Vagina (tissue), 2 donors: ENCODE measurements at regions not wholly inside any gene's neighbourhood (a gene's known extent, or its start where the extent isn't known, plus 50 kb on each side); places are given as distances from the start of the nearest gene placed in this dataset.

Source experiments
- CTCF ChIP-seq, 3 experiments: fragments of 450-650 bp in 2 of 3; fragments of 200-600 bp in 1 of 3; sonication (generic) in 1 of 3; IDR thresholded peaks; one replicate each; pipeline ENCODE4 v1.5.1; 2017 to 2019; ENCODE audit warnings: antibody characterized with exemption in 3 of 3, mild to moderate bottlenecking in 2 of 3, moderate library complexity in 2 of 3
- POLR2A ChIP-seq, 2 donors: fragments of 450-650 bp; IDR thresholded peaks; one replicate each; pipeline ENCODE4 v1.6.1; 2017; ENCODE audit warnings: antibody characterized with exemption in 2 of 2, mild to moderate bottlenecking in 2 of 2, moderate library complexity in 2 of 2
- POLR2AphosphoS5 ChIP-seq, 2 donors: sonication (generic); formaldehyde crosslinking; IDR thresholded peaks; one replicate each; pipeline ENCODE4 v1.9.0; 2017; ENCODE audit warnings: antibody characterized with exemption in 2 of 2, mild to moderate bottlenecking in 2 of 2, low read depth in 1 of 2; ENCODE audit not compliant: insufficient read depth in 1 of 2

DNA sequence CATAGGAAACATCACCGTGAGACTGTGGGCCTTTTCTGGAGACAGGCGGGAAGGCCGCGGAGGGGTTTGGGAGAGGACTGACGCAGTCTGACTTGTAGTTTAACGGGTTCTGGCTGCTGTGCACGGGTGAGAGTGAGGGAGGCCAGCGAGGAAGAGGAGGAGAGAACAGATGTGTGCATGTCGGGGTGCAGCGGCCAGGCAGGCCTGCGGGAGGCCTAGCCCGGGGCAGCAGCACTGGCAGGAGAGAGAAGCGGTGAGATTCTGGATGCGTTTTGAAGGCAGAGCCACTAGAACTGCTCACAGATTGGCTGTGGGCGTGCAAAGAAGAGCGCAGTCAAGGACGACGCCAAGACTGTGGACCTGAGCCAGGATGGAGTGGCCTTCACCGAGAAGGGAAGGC is 53.9 kb downstream of the PTGR3 start:
- no peak for TF ChIP-seq CTCF (IDR thresholded peaks at IDR 0.05)
- no peak for TF ChIP-seq POLR2A (IDR thresholded peaks at IDR 0.05)
- no peak for TF ChIP-seq POLR2AphosphoS5 (IDR thresholded peaks at IDR 0.05; ENCODE audit: insufficient read depth in 1 of 2, low read depth in 1 of 2)
